Adrenal gland (tissue), 9 donors: ENCODE measurements at regions not wholly inside any gene's neighbourhood (a gene's known extent, or its start where the extent isn't known, plus 50 kb on each side); places are given as distances from the start of the nearest gene placed in this dataset.

Source experiments
- DNase-seq, 7 donors: peaks; one replicate each; pipeline ENCODE4 v3.0.0-alpha.2; 2019 to 2020
- H3K27ac ChIP-seq, 5 donors: fragments of 200-600 bp; sonication (generic) in 4 of 5; 1 replicate in 3 of 5; 2 replicates in 2 of 5; pipeline versions ENCODE4 v1.5.1 to v1.8.0; 2016 to 2020; ENCODE audit warnings: mild to moderate bottlenecking in 1 of 5
- H3K27me3 ChIP-seq: fragments of 200-600 bp; 2 replicates; pipeline ENCODE4 v1.8.0; 2021
- H3K36me3 ChIP-seq, 2 donors: fragments of 200-600 bp; replicated peaks in 1 of 2; 1 replicate in 1 of 2; 2 replicates in 1 of 2; pipeline versions ENCODE4 v1.5.1 to v1.8.0; 2018 to 2022
- H3K4me1 ChIP-seq, 2 donors: fragments of 200-600 bp; replicated peaks in 1 of 2; 1 replicate in 1 of 2; 2 replicates in 1 of 2; pipeline versions ENCODE4 v1.5.1 to v1.8.0; 2018 to 2021
- H3K4me3 ChIP-seq, 4 donors: fragments of 200-600 bp; sonication (generic) in 3 of 4; one replicate each; pipeline ENCODE4 v1.5.1; 2016 to 2018
- H3K9me3 ChIP-seq, 3 donors: fragments of 200-600 bp; sonication (generic) in 1 of 3; replicated peaks in 1 of 3; 1 replicate in 2 of 3; 2 replicates in 1 of 3; pipeline versions ENCODE4 v1.5.1 to v1.8.0; 2016 to 2021
- POLR2A ChIP-seq, 2 donors: fragments of 450-650 bp; IDR thresholded peaks; one replicate each; pipeline ENCODE4 v1.6.1; 2017; ENCODE audit warnings: antibody characterized with exemption in 2 of 2, mild to moderate bottlenecking in 2 of 2, moderate library complexity in 1 of 2
- WGBS, 4 donors: extraction: QIAGEN DNeasy Blood & Tissue Kit in 2 of 4; methylation state at CpG; one replicate each; pipeline versions ENCODE4 v1.1.5 to v1.1.7; 2013 to 2017; 5-methylcytosine and 5-hydroxymethylcytosine counted together
- intact Hi-C, 2 donors: fragments of 100-400 bp; cut with DNase I; formaldehyde crosslinking; loops; one replicate each; pipeline versions ENCODE4 v1.14.1 to v1.15.0; 2022 to 2023
- TF ChIP-seq, protein P1 (sequence below), 6 experiments: fragments of 450-650 bp in 4 of 6; fragments of 200-600 bp in 2 of 6; sonication (generic) in 1 of 6; IDR thresholded peaks; 1 replicate in 5 of 6; 2 replicates in 1 of 6; pipeline versions ENCODE4 v1.5.1 to v1.8.0; 2016 to 2021; ENCODE audit warnings: antibody characterized with exemption in 6 of 6, mild to moderate bottlenecking in 2 of 6, moderate library complexity in 1 of 6
- donor health status: healthy with polysubstance abuse.
- donor health status: Bipolar disorder and iron deficiency.
- donor health status: DM: yes; HTN: yes; CAD: no.
- donor health status: DM: no; HTN: no; CAD: no.
- donor health status: DM: no; HTN: no; CAD: no.

GRCh38 chr6:148614602-148615001 lies 132.2 kb upstream of the UST start:
- no peak overlapping the region for H3K4me3 ChIP-seq
- H3K36me3 ChIP-seq, result no peaks in the 10 kb centered on the region
- H3K27ac ChIP-seq, result no peak overlapping the region
- peaks cover 0 to 13% of the 10 kb centered on the region in 2 donors for H3K4me1 ChIP-seq
- WGBS, 4 donors, result 80 to 84% (median 81%) methylated on average over 3 of the region's 3 CpGs
- no peak for TF ChIP-seq POLR2A (IDR thresholded peaks at IDR 0.05)
- TF ChIP-seq, protein P1, sequence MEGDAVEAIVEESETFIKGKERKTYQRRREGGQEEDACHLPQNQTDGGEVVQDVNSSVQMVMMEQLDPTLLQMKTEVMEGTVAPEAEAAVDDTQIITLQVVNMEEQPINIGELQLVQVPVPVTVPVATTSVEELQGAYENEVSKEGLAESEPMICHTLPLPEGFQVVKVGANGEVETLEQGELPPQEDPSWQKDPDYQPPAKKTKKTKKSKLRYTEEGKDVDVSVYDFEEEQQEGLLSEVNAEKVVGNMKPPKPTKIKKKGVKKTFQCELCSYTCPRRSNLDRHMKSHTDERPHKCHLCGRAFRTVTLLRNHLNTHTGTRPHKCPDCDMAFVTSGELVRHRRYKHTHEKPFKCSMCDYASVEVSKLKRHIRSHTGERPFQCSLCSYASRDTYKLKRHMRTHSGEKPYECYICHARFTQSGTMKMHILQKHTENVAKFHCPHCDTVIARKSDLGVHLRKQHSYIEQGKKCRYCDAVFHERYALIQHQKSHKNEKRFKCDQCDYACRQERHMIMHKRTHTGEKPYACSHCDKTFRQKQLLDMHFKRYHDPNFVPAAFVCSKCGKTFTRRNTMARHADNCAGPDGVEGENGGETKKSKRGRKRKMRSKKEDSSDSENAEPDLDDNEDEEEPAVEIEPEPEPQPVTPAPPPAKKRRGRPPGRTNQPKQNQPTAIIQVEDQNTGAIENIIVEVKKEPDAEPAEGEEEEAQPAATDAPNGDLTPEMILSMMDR (IDR thresholded peaks at IDR 0.05), result no peak
- no peaks in the 10 kb centered on the region for H3K27me3 ChIP-seq
- H3K9me3 ChIP-seq, result no peaks in the 10 kb centered on the region
- no peak for DNase-seq
- intact Hi-C loops, result no loop called here

GRCh38 chr6:148616841-148617240 lies 130.0 kb upstream of the UST start:
- H3K9me3 ChIP-seq, result no peaks in the 10 kb centered on the region
- 31 to 59% (median 40%) methylated on average over 3 of the region's 3 CpGs for WGBS, 4 donors
- no peak overlapping the region for H3K27ac ChIP-seq
- peaks cover 4% of the 10 kb centered on the region for H3K27me3 ChIP-seq
- H3K4me1 ChIP-seq, result peaks cover 0 to 2% of the 10 kb centered on the region in 2 donors
- intact Hi-C loops, result no loop called here
- TF ChIP-seq, protein P1 (IDR thresholded peaks at IDR 0.05), result no peak
- no peaks in the 10 kb centered on the region for H3K36me3 ChIP-seq
- DNase-seq, result no peak
- H3K4me3 ChIP-seq, result no peak overlapping the region

DNA sequence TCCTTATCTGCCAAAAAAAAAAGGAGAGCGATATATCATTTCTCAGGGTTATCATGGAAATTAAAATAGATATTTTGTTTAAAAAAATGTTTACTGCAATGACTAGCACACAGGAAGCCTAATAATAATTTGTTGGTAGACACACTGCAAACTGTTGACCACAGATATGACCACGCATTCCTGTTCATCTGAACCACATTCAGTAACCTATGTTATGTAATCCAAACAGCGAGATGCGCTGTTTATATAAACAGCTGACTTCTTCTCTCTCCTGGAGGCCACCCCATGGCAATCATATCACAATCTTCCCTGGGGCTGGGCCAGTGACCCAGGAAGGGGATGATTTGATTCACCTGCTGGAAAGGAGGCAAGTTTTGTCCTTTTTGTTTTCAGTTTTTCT lies 129.3 kb upstream of the UST start:
- WGBS, 4 donors, result 75 to 91% (median 88%) methylated on average over 4 of the region's 4 CpGs
- DNase-seq, result no peak
- Histone ChIP-seq H3K4me1 (no peaks in the 10 kb centered on the region), H3K27ac (no peak overlapping the region), H3K9me3 (no peaks in the 10 kb centered on the region), H3K36me3 (no peaks in the 10 kb centered on the region), H3K27me3 (peaks cover 4% of the 10 kb centered on the region), H3K4me3 (no peak overlapping the region)
- intact Hi-C loops, result no loop called here
- no peak for TF ChIP-seq POLR2A (IDR thresholded peaks at IDR 0.05)

DNA sequence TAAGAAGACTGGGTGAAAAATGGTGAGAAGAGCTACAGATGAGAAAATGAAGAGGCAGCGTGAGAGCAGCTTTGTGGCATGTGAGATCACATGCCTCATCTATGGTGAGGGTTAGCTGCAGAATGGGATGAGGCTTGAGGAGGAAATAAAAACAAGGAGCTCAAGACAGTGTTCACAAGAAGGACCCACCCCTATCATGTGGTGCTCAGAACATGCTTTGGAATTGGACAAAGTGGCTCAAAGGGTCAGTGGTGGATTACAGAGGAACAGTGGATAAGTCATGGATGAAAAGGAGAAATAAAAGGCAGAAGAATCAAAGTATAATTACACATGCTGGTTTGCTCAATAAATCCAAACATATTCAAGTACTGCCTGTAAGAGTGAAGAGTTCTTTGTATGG lies 126.9 kb upstream of the UST start:
- no peak for TF ChIP-seq POLR2A (IDR thresholded peaks at IDR 0.05)
- TF ChIP-seq, protein P1 (IDR thresholded peaks at IDR 0.05), result no peak
- DNase-seq, result no peak
- Histone ChIP-seq H3K36me3 (no peaks in the 10 kb centered on the region), H3K27me3 (peaks cover 4% of the 10 kb centered on the region), H3K27ac (no peak overlapping the region), H3K9me3 (no peaks in the 10 kb centered on the region), H3K4me3 (no peak overlapping the region), H3K4me1 (peaks cover 0 to 4% of the 10 kb centered on the region in 2 donors)
- 80 to 97% (median 90%) methylated on average over 1 of the region's 1 CpG for WGBS, 4 donors
- intact Hi-C loops, result no loop called here

- H3K4me3 ChIP-seq, result no peak overlapping the region
- intact Hi-C loops, result no loop called here
- no peaks in the 10 kb centered on the region for H3K36me3 ChIP-seq
- H3K27ac ChIP-seq, result no peak overlapping the region
- H3K9me3 ChIP-seq, result no peaks in the 10 kb centered on the region
- peaks cover 4% of the 10 kb centered on the region for H3K27me3 ChIP-seq
- peaks cover 0 to 4% of the 10 kb centered on the region in 2 donors for H3K4me1 ChIP-seq
- no peak for DNase-seq
- TF ChIP-seq, protein P1 (IDR thresholded peaks at IDR 0.05), result no peak
- no peak for TF ChIP-seq POLR2A (IDR thresholded peaks at IDR 0.05)
- WGBS, 4 donors, result 74 to 87% (median 80%) methylated on average over 5 of the region's 5 CpGs
Observed at GRCh38 chr6:148620579-148621298, 126.1 kb upstream of the UST start.
